ENCODE measurements at regions not wholly inside any gene's neighbourhood (a gene's known extent, or its start where the extent isn't known, plus 50 kb on each side); places are given as distances from the start of the nearest gene placed in this dataset.

DNA sequence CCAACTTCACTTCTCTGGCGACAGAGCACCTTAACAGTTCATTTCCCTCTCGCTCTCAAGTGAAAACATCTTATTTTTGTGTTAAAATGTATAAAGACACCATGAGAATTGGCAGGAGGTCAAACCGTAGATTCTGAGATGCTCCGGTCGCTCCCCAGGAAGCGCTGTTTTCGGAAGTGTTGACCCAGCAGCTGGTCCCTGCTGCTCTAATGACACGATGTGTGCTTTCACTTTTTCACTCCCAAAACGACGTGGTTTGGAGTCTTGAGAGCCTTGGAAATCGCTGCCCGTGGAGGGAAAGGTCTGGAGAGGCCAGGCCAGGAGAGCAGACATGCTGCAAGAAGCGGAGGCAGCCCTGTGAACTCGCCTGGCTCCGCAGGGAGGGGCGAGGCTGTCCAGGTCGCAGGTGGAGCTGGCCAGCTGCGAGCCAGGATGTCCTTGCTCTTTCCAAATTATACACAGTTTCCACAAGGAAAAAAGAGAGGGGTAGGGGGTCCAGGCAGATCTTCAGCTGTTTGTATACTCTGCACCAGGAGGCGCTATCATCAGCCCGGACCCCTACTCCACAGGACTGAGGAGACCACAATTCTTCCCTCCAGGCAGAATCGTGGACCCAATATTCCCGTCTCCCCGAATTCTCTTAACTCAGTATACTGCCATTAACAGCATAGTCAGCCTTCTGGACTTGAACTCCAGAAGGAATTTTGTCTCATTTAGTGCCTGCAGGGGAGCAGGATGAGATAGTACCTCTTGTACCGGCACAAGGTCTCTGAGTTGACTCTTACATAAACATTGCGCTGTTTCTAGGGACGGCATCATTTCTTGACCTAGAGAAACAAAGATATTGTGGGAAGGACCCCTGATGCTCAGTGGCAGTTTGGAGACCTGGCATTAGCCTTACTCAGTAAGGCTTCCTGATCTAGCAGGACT lies 248.6 kb upstream of the ANKRD55 start:
- ATAC-seq (peak; percentile 48 to 75 (median 60)), DNase-seq (peak; percentile 45 to 80)
- 13 to 15% methylated on average over 26 of the region's 26 CpGs for WGBS, 2 donors
- no peaks in the 10 kb centered on the region for H3K9me3 ChIP-seq
- TF ChIP-seq, protein P1, sequence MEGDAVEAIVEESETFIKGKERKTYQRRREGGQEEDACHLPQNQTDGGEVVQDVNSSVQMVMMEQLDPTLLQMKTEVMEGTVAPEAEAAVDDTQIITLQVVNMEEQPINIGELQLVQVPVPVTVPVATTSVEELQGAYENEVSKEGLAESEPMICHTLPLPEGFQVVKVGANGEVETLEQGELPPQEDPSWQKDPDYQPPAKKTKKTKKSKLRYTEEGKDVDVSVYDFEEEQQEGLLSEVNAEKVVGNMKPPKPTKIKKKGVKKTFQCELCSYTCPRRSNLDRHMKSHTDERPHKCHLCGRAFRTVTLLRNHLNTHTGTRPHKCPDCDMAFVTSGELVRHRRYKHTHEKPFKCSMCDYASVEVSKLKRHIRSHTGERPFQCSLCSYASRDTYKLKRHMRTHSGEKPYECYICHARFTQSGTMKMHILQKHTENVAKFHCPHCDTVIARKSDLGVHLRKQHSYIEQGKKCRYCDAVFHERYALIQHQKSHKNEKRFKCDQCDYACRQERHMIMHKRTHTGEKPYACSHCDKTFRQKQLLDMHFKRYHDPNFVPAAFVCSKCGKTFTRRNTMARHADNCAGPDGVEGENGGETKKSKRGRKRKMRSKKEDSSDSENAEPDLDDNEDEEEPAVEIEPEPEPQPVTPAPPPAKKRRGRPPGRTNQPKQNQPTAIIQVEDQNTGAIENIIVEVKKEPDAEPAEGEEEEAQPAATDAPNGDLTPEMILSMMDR (IDR thresholded peaks at IDR 0.05) = peak in 7 of 9 donors; percentile 21 to 56 (median 36)
- H3K36me3 ChIP-seq = no peaks in the 10 kb centered on the region
- intact Hi-C loops (cut with DNase I) = loop anchor here in 6 of 10 donors (2.0 to 10.0 kb wide), 7 partner anchors 103 to 353 kb away; partner anchors contain the start of gene MAP3K1 (in 5 of the 6)
- peak overlapping the region; percentile 29 to 76 (median 66) for H3K4me3 ChIP-seq
- H3K4me1 ChIP-seq = peaks cover 0 to 52% (median 16%) of the 10 kb centered on the region in 9 donors
- no peaks in the 10 kb centered on the region for H3K27me3 ChIP-seq
- H3K27ac ChIP-seq = peak overlapping the region; percentile 86 to 99 (median 96)

DNA sequence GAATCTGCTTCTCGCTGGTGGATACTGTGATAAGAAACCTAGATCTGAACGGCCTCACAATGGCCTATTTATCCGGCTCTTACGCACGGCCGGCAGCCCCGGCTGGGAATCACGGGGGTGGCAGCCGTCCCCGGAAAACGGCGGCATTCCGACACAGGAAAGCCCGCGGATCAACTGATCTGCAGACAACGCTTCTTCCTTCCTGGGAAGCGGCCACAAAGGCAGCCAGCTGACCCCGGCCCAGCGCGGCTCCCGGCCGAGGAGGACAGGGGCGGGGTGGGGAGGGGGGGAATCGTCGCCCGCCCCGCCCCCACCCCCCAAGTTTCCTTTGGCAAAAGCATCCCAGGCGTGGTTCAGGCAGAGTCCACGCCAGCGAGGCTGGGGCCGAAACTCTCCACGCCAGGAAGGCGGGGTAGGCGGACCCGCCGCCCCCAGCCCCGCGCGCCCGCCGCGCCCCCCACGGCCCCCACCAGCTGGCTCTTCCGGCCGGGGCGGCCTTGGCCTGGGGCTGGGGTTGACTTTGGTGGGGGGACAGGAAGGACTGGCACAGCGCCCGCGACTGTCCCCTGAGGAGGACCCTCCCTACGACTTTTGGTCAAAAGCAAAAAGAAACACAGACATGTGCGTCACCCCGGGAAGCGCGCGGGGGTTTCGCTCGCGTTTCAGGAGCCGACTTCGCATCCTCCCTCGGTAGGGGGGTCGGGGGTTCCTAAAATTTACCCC lies 247.7 kb upstream of the ANKRD55 start:
- ATAC-seq = peak; percentile 77 to 86 (median 85)
- intact Hi-C loops (cut with DNase I) = loop anchor here in 6 of 10 donors (2.0 to 10.0 kb wide), 7 partner anchors 104 to 354 kb away; partner anchors contain the start of gene MAP3K1 (in 5 of the 6)

DNA sequence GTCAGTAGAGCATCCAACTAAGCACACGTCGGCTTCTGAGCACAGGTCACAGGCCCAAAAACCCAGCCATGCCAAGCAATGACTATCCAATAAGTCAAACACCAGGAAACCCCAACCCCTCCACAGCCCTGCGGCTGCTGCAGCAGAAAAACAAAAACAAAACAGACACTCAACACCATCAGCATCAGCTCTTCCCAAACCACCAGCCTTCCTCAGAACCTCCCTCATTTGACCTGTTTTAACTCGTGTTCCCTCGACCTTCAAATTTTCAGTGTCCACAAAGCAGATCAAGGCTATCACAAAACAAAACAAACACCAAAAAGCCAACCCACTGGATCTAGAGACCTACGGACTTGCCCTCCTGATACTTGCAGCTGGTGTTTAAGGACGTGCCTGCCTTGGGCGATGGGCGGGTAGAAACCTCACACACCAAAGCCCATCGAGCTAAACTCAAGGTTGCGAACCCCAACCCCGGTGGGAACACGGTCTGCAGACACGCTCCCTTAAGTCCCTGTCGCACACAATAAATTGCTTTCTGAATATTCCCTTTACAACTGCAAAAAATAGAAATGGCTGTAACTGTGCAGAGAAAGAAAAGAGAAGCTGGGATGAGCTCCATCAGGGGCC lies 247.1 kb upstream of the ANKRD55 start:
- intact Hi-C loops (cut with DNase I) = loop anchor here in 6 of 10 donors (2.0 to 10.0 kb wide), 7 partner anchors 105 to 355 kb away; partner anchors contain the start of gene MAP3K1 (in 5 of the 6)
- H3K9me3 ChIP-seq = no peaks in the 10 kb centered on the region
- TF ChIP-seq, protein P1 (IDR thresholded peaks at IDR 0.05) = no peak
- no peaks in the 10 kb centered on the region for H3K27me3 ChIP-seq
- WGBS, 2 donors = 26 to 30% methylated on average over 15 of the region's 15 CpGs
- H3K36me3 ChIP-seq = no peaks in the 10 kb centered on the region
- peaks cover 0 to 64% (median 16%) of the 10 kb centered on the region in 9 donors for H3K4me1 ChIP-seq
- ATAC-seq (peak in 6 of 8 donors; percentile 1 to 49 (median 4)), DNase-seq (no peak)
- H3K4me3 ChIP-seq = peak overlapping the region; percentile 29 to 76 (median 66)
- H3K27ac ChIP-seq = peak overlapping the region; percentile 86 to 99 (median 96)

More for the DNA sequence above, 247.7 kb upstream of the ANKRD55 start:
- WGBS, 2 donors = 1% methylated on average over 49 to 62 of the region's 62 CpGs
- Histone ChIP-seq H3K27me3 (no peaks in the 10 kb centered on the region), H3K4me1 (peaks cover 0 to 60% (median 16%) of the 10 kb centered on the region in 9 donors), H3K4me3 (peak overlapping the region; percentile 29 to 76 (median 66)), H3K27ac (peak overlapping the region; percentile 86 to 99 (median 96)), H3K36me3 (no peaks in the 10 kb centered on the region), H3K9me3 (no peaks in the 10 kb centered on the region)
- TF ChIP-seq, protein P1 (IDR thresholded peaks at IDR 0.05) = no peak
- peak; percentile 75 to 83 for DNase-seq

Data from heart right ventricle (tissue), 16 donors.